B cell (primary cell): ENCODE measurements at regions not wholly inside any gene's neighbourhood (a gene's known extent, or its start where the extent isn't known, plus 50 kb on each side); places are given as distances from the start of the nearest gene placed in this dataset.
A peak's percentile ranks its signal among the peaks of the same experiment; 100 is the strongest.

ENCODE experiments used
- ATAC-seq: fragments of 200-7000 bp; cut with Tn5 transposase; one replicate; pipeline ENCODE4 v1.10.0; 2021; ENCODE audit warnings: low read depth, mild to moderate bottlenecking, moderate number of reproducible peaks, moderate library complexity
- CTCF ChIA-PET: fragments of 350-600 bp; sonication (Branson Sonifier 250); formaldehyde crosslinking; loops from one replicate; lab custom pipeline; 2021; ENCODE audit warnings: antibody characterized with exemption, inconsistent platforms; lab: Charles Lee
- POLR2A ChIA-PET: fragments of 350-600 bp; sonication (Branson Sonifier 250); formaldehyde crosslinking; loops from one replicate; lab custom pipeline; 2021; ENCODE audit warnings: antibody characterized with exemption; lab: Charles Lee
- DNase-seq: peaks from one replicate; pipeline ENCODE4 v3.0.0; 2013
- H2AFZ ChIP-seq: 2 replicates; pipeline ENCODE4 v1.6.1; 2012; ENCODE audit warnings: mild to moderate bottlenecking, low read depth, low read length; ENCODE audit not compliant: insufficient read depth, poor library complexity, severe bottlenecking
- H3K27ac ChIP-seq, 2 donors: 1 replicate in 1 of 2; 2 replicates in 1 of 2; pipeline ENCODE4 v1.5.1; 2012 to 2013; ENCODE audit warnings: low read length in 2 of 2, mild to moderate bottlenecking in 2 of 2, moderate library complexity in 1 of 2
- H3K27me3 ChIP-seq, 4 experiments: fragments of 200-600 bp in 1 of 4; sonication (generic) in 1 of 4; replicated peaks in 1 of 4; 1 replicate in 2 of 4; 2 replicates in 2 of 4; pipeline versions ENCODE4 v1.6.1 to v1.7.0; 2013 to 2016; ENCODE audit warnings: low read length in 3 of 4, mild to moderate bottlenecking in 2 of 4, mixed read lengths in 1 of 4, moderate library complexity in 1 of 4; ENCODE audit not compliant: insufficient read depth in 4 of 4, control insufficient read depth in 3 of 4; ENCODE audit errors: control extremely low read depth in 1 of 4
- H3K36me3 ChIP-seq, 2 experiments: replicated peaks in 1 of 2; 1 replicate in 1 of 2; 2 replicates in 1 of 2; pipeline versions ENCODE4 v1.6.1 to v1.7.1; 2013; ENCODE audit warnings: low read length in 1 of 2; ENCODE audit not compliant: insufficient read depth in 2 of 2, control insufficient read depth in 1 of 2; ENCODE audit errors: control extremely low read depth in 1 of 2, extremely low read depth in 1 of 2
- H3K4me1 ChIP-seq, 2 donors: fragments of 200-600 bp in 1 of 2; sonication (generic) in 1 of 2; 1 replicate in 1 of 2; 2 replicates in 1 of 2; pipeline versions ENCODE4 v1.5.1 to v1.6.1; 2013 to 2017; ENCODE audit warnings: low read length in 2 of 2; ENCODE audit not compliant: control insufficient read depth in 2 of 2, insufficient read depth in 2 of 2
- H3K4me2 ChIP-seq: replicated peaks from 2 replicates; pipeline ENCODE3; 2012; ENCODE audit warnings: mild to moderate bottlenecking, low read depth, low read length; ENCODE audit not compliant: poor library complexity, severe bottlenecking
- H3K4me3 ChIP-seq, 5 experiments: fragments of 200-600 bp in 1 of 5; sonication (generic) in 1 of 5; 1 replicate in 3 of 5; 2 replicates in 2 of 5; pipeline versions ENCODE4 v1.5.1 to v1.7.0; 2011 to 2016; ENCODE audit warnings: low read length in 4 of 5, mild to moderate bottlenecking in 4 of 5, low read depth in 2 of 5, control low read depth in 1 of 5, moderate library complexity in 1 of 5; ENCODE audit not compliant: insufficient read depth in 1 of 5; ENCODE audit errors: control extremely low read depth in 1 of 5, extremely low read depth in 1 of 5
- H3K79me2 ChIP-seq: fragments of 200-600 bp; sonication (generic); one replicate; pipeline ENCODE4 v1.6.0; 2016; ENCODE audit warnings: low read length; ENCODE audit not compliant: control insufficient read depth, insufficient read depth
- H3K9ac ChIP-seq: fragments of 200-600 bp; sonication (generic); 2 replicates; pipeline ENCODE4 v1.6.1; 2017; ENCODE audit warnings: mild to moderate bottlenecking, low read length, moderate library complexity
- H3K9me3 ChIP-seq, 3 donors: one replicate each; pipeline versions ENCODE4 v1.6.1 to v1.7.1; 2013; ENCODE audit warnings: low read length in 2 of 3; ENCODE audit not compliant: control insufficient read depth in 2 of 3, insufficient read depth in 1 of 3; ENCODE audit errors: control extremely low read depth in 1 of 3
- H4K20me1 ChIP-seq: 2 replicates; pipeline ENCODE4 v1.6.0; 2012; ENCODE audit warnings: mild to moderate bottlenecking, low read length; ENCODE audit not compliant: insufficient read depth, control insufficient read depth, poor library complexity, severe bottlenecking
- H3K27ac Mint-ChIP-seq: one replicate; pipeline ENCODE4 v1.8.0; 2021; ENCODE audit warnings: mixed read lengths
- H3K27me3 Mint-ChIP-seq: one replicate; pipeline ENCODE4 v1.8.0; 2021; ENCODE audit warnings: mixed read lengths
- H3K4me1 Mint-ChIP-seq: one replicate; pipeline ENCODE4 v1.8.0; 2021; ENCODE audit warnings: mixed read lengths
- H3K4me3 Mint-ChIP-seq: one replicate; pipeline ENCODE4 v1.8.0; 2021; ENCODE audit warnings: mixed read lengths
- H3K9me3 Mint-ChIP-seq: one replicate; pipeline ENCODE4 v1.8.0; 2022; ENCODE audit warnings: mixed read lengths; ENCODE audit not compliant: insufficient read depth
- EZH2 ChIP-seq: IDR thresholded peaks from 2 replicates; pipeline ENCODE4 v1.6.1; 2012; ENCODE audit warnings: borderline replicate concordance, low read depth, mild to moderate bottlenecking, moderate library complexity, low read length; ENCODE audit not compliant: insufficient read depth, poor library complexity, severe bottlenecking
- WGBS: methylation state at CpG from one replicate; pipeline ENCODE4 v1.1.5; 2013; ENCODE audit warnings: missing lambda C conversion rate; ENCODE audit not compliant: insufficient coverage; 5-methylcytosine and 5-hydroxymethylcytosine counted together
- intact Hi-C: fragments of 100-400 bp; cut with micrococcal nuclease; formaldehyde crosslinking; loops from one replicate; pipeline ENCODE4 v1.10.0; 2022
- TF ChIP-seq, protein P1 (sequence below): fragments of 200-600 bp; IDR thresholded peaks from one replicate; pipeline ENCODE4 v1.8.0; 2022; ENCODE audit warnings: antibody characterized with exemption, mild to moderate bottlenecking

DNA sequence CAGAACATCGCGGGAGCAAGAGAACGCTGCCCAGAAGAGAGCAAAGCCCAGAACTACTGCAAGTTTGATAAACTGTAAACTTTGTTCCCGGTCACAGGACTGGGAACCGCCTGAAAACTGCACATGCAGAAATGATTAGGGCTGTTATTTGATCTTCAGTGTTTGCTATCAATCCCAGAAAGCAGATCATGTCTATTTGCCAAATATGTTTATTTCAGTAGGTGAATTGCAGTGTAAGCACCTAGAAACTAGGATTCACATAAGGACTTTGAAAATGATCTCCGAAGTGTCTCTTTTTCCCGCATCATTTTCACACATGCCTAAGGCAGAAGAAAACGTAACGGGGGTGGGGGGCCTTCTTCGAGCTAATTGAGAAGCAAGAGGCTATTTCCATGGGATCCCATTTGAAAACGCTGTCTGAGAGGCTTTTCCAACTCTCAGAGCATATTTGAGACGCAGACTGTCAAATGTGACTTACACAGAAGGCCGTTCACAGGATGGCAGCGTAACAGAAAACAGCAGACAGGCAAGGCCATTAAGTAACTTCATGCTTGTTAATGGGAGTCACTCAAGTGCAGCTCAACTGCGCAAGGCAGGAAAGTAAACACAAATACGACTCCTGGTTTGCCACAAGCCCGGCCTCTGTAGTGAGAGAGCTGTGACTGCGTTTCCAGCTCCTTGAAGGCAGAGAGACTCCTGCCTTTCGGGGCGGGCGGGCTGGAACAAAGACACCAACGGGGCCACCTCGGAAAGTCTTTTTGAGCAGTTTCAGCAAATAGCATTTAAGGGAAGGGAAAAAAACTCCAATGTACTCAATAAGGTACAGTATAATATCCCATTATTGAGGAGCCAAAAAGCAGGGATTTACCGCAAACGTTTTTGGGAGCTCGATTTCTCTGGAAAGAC, 144.7 kb upstream of the ZNF217 start:
- Mint-ChIP-seq H3K4me3 (peak overlapping the region; percentile 10), H3K4me1 (peaks cover 71% of the 10 kb centered on the region), H3K27ac (peak overlapping the region; percentile 83), H3K27me3 (no peaks in the 10 kb centered on the region), H3K9me3 (no peaks in the 10 kb centered on the region)
- Histone ChIP-seq H3K27me3 (no peaks in the 10 kb centered on the region), H3K36me3 (no peaks in the 10 kb centered on the region), H3K9ac (no peak overlapping the region), H4K20me1 (no peaks in the 10 kb centered on the region), H3K4me1 (peaks cover 64 to 65% of the 10 kb centered on the region in 2 donors), H3K27ac (peak overlapping the region; percentile 77 to 79), H3K4me2 (peak overlapping the region; percentile 69), H2AFZ (peak overlapping the region; percentile 21), H3K79me2 (no peaks in the 10 kb centered on the region), H3K9me3 (no peaks in the 10 kb centered on the region), H3K4me3 (no peak overlapping the region)
- TF ChIP-seq EZH2: no peak
- TF ChIP-seq, protein P1, sequence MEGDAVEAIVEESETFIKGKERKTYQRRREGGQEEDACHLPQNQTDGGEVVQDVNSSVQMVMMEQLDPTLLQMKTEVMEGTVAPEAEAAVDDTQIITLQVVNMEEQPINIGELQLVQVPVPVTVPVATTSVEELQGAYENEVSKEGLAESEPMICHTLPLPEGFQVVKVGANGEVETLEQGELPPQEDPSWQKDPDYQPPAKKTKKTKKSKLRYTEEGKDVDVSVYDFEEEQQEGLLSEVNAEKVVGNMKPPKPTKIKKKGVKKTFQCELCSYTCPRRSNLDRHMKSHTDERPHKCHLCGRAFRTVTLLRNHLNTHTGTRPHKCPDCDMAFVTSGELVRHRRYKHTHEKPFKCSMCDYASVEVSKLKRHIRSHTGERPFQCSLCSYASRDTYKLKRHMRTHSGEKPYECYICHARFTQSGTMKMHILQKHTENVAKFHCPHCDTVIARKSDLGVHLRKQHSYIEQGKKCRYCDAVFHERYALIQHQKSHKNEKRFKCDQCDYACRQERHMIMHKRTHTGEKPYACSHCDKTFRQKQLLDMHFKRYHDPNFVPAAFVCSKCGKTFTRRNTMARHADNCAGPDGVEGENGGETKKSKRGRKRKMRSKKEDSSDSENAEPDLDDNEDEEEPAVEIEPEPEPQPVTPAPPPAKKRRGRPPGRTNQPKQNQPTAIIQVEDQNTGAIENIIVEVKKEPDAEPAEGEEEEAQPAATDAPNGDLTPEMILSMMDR: no peak
- ATAC-seq (no peak), DNase-seq (peak; percentile 41)
- WGBS: 81% methylated on average over 18 of the region's 26 CpGs
- POLR2A ChIA-PET: interaction anchor here (0.6 to 1.3 kb wide), 6 partner anchors 9 to 201 kb away, joined by 3 to 4 read pairs (median 3); no protein-coding TSS in a partner anchor
- intact Hi-C loops: loop anchor here (5.0 kb wide), 3 partner anchors 76 to 204 kb away; no protein-coding TSS in a partner anchor
- CTCF ChIA-PET: interaction anchor here (1.1 to 1.9 kb wide), 7 partner anchors 9 to 159 kb away, joined by 3 to 8 read pairs (median 4); no protein-coding TSS in a partner anchor
